HS-5 (cell line): ENCODE measurements at regions not wholly inside any gene's neighbourhood (a gene's known extent, or its start where the extent isn't known, plus 50 kb on each side); places are given as distances from the start of the nearest gene placed in this dataset.

ENCODE experiments used
- DNase-seq: peaks from one replicate; pipeline ENCODE4 v3.0.0-alpha.2; 2012; ENCODE audit warnings: low read depth

DNA sequence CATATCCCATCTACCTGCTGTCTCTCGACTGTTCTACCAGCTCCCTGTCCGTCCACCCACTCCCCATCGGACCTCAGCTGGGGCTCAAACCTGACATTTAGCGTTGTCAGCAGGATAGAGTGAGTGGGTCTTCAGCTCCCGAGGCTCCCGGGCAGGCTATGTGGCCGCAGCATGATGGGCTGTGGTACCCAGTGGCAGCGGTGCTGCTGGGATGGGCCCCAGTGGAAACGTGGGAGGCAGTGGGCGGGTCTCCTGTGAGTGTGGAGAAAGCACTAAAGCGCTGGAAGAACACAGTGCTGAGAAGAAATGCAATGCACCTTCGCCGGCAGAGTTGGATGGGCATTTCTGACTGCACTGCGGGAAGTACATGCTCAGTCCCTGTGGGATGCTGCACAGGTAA is 204.8 kb upstream of the SYT4 start:
- DNase-seq = no peak

DNA sequence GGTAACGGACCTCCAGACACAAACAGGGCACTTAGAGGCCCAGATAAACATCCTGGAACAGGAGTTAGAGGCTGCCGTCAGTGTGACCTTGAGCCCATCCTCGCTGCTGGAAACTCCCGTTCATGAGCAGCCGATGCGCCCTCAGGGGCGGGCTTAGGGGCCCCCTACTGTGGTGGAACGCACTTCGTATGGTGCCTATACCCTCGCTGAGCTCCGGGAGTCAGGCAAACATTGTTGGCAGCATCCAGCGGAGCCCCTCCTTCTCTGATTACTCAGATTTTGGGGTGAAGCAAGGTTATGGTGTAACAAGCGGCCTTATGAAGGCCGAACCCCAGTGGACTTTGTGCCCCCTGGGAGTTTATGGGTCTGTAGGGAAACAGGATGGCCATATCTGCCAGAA is 205.3 kb upstream of the SYT4 start:
- no peak for DNase-seq

DNA sequence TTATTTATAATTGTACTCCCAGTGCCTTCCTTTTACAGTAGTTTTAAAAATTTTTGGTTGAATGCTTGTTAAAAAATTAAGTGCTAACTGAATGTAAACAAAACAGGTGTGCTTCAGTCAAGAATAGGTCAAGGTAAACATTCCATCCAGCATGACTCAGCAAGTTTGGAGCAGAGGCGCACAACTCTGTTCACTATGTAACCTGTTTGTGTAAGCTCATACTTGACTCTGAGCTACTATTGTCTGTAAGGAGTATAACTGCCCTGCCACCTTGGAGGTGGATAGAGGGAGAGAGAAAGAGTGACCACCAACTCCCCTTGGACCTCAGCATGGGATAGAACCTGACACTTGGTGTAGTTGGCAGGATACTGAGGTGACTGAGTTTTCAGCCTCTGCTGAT is 207.4 kb upstream of the SYT4 start:
- no peak for DNase-seq

DNA sequence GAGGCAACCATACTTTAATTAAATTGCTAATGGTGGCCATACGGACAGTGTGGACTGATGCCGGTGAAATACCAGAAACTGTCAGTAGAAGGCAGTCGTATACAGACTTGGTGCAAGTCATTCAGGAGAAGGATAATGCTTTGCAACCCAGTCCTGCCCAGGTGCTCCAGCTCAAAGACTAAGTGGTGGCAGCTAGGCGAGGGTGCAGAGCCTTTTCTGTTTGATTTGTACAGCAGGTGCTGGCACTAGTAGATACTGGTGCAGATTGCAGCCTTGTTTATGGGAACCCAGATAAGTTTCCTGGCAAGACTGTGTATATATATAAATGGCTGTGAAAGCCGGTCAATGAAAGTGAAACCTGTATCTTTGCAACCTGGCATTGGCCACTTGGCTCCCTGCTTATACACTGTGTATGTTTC is 208.3 kb upstream of the SYT4 start:
- no peak for DNase-seq

DNA sequence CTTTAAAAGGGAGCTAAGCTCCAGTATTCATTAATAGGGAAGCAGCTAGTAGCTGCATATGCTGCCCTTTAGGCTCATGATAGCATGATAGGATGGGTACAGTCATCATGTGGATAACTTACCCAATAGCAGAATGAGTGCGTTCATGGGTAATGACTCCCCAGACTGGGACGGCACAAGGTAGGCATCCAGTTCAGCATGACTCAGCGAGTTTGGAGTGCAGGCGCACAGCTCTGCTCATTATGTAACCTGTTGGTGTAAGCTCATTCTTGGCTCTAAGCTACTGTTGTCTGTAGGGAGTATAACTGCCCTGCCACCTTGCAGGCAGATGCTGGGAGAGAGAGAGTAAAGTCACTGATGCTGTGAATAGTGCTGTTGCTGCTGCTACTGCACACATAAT is 209.2 kb upstream of the SYT4 start:
- no peak for DNase-seq

DNA sequence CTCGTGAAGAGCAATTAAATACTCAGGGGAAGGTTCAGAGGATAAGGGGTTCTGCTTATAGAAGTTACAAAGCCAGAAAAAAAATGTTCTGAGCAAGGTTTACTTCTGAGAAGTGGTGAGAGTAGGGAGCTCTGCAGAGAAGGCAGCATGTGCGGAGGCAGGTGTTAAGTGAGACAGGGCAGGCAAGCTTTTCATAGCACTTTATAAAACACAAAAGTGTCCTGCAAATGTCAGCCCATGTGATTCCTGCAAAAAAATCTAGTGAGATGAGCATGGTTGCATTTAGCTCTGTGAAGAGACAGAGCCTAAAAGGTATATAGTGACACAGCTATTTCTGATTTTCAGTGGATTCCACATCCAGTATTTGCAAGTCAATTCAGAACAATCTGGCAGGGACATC is 223.8 kb upstream of the SYT4 start:
- DNase-seq = no peak

DNA sequence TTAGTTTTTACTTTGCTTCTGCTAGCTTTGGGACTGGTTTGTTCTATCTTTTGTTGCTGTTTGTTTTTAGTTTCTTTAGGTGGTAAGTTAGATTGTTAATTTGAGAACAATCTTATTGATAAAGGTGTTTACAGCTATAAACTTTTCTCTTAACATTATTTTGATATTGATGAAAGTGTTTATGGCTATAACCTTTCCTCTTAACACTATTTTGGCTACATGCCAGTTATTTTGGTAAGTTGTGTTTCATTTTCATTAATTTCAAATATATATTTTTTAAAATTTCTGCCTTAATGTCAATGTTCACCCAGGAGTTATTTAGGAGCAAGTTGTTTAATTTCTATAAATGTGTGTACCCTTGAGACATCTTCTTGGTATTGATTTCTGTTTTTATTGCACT is 229.6 kb upstream of the SYT4 start:
- no peak for DNase-seq

DNA sequence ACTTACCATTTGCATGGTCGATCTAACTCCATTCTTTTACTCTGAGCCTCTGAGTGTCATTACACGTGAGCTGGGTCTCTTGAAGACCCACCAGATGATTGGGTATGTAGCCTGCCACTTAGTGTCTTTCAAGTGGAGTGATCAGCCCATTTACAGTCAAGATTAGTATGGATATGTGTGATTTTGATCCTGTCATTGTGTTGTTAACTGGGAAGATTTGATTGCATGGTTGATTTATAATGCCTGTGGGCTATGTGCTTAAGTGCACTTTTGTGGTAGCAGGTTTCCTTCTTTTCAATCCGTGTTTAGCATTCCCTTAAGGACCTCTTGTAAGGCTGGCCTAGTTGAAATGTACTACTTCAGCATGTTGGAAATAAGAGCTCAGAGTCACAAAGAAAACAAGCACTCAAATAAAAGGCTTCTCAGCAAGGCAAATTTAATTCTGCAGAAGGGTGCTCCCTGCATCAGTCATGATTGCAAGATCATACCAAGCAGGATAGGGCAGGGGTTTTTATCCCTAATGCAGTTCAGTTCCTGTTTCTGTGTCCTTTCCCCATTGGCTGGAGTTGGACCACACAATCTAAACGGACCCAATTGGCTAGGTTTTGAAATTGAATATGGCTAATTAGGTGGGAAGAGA is 230.7 kb upstream of the SYT4 start:
- DNase-seq = no peak

DNA sequence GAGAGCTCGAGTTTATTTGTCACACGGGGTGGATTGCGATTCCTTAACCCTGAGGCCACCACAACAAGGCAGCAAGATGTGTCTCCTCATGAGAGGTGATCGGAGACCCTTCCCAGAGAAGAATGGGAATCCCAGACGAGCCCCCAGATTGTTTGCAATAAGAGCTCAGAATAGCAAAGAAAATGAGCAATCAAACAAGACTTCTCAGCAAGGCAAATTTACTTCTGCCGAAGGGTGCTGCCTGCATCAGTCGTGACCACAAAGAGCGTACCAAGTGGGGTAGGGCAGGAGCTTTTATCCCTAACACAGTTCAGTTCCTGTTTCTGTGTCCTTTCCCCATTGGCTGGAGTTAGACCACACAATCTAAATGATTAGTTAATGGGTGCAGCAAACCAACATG is 237.5 kb upstream of the SYT4 start:
- DNase-seq = no peak

DNA sequence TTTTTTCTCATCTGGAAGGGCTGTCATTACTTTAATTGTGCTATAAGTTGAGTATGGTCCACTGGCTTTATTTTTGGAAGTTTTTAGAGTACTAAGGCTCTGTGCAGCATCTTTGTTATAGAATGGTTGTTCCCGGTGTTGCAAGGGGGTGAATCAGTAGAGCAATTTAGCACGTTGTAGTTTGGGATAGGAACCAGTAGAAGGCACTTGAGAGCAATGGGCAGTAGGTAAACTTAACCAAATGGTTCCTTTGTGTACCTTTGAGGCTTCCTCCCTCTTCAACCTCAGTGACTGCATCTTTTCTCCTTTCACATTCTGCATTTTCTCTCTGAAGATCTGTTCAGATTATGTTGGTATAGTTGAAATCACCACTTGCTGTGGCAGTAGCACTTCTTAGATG is 238.2 kb upstream of the SYT4 start:
- DNase-seq = no peak

DNA sequence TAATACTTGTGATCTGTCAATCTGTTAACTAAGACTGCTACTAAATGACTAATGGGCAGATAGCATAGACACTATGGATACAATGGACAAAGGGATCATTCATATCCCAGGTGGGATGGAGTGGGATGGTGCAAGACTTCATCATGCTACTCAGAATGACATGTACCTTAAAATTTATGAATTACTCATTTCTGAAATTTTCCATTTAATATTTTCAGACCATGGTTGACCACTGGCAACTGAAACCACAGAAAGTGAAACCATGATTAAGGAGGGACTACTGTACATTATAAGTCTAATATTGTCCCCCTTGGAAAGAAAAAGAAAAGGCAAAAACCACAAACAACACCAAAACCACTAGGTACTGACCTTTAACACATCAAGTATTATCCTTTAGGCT is 247.0 kb upstream of the SYT4 start:
- DNase-seq = no peak

DNA sequence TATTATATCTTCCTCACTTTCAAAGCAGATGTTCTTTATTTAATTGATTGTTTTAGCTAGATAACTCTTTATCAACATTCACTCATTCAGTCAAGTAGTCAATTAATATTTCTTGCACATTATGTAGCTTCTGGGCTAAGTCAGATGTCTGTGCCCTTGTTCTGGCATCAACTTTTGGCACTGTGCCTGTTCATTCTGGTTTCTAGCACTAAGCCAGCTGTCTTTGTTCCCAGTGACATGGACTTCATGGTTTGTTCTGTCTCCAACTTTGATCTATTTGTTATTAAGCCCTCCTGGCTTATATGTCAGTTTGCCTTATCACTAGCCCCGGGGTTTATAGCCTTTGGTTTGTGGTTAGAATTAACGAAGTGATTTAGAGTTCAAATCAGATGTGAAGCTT is 247.9 kb upstream of the SYT4 start:
- DNase-seq = no peak

DNA sequence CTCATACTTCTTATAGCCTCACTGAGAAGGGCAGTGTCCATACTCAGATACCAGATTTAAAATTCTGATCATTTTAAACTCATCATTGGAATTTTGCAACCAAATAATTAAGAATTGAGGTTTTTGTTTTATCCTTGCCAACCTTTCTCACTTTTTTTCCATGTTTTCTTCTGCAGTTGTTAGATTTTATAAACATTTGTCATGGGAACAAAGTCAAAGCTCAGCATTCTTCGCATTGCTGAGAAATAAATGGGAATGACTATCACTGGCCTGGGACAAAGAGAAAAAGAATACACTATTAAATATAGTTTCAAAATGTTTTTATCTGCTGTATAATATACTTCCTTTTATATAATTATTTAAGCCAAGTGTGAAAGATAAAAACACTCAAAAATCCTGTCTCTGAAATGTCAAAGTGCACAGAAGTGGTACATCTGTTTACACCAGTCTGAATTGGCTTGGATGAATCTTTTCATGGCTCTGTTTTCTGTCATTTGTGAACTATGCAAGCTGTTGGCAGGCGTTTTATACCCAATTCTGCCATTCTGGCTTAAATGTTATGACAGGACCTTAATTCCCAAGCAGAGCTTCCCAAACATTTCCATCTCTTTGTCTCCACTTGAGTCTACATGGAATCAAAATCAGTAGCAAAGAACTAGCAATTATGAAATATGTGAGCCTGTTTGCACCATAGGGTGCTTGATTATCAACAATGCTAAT is 249.3 kb upstream of the SYT4 start:
- DNase-seq = no peak

DNA sequence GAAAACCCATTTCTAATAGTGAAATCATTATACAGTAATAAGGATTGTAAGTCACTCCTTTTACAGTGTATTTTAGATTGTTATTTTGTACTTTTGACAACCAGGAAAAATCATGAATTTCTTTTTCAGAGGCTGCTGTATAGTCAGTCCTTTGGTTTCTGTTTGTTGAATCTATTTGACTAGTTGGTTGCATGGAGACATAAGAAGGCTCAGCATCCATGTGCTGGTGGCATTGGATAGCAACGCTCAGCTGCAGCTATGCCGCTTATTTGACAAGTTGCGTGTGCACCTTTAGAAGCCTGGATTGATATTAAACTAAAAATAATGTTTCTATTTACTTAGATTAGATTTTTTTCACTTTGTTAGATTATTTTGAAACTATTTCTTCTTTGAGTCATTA is 254.1 kb upstream of the SYT4 start:
- DNase-seq = no peak

DNA sequence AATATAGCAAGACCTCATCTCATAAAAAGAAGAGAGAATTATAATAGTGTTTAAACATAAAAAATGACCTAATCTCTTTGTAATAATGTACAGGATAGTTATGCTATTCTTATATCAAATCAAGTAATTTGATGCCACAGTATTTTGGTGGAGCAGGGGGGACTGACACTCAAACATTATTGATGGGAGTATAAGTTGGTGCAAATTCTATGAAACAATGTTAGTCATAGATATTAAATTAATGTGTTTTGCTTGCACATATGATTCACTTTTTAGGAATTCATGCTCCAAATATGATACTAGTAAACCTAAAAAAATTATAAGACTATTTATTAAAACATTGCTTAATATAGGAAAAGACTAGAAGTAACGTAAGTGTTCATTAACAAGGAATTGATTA is 256.1 kb upstream of the SYT4 start:
- no peak for DNase-seq

DNA sequence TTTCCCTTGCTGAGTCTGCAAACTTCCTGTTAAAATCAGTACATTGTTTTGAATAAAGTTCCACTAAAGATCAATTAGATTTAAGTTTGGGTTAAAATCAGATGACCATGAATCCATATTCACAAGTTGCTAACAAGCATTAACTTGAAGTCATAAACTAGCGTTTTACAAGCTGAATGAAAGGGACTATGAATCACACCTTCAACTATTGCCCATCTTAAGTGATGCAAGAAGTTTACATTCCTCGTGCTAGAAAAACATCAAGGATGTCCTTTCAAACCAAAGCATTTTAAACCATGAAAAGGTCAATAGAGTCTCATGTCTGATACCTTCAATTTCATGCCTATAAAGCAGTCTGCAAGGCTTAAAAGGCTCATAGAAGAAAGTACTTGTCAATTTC is 257.2 kb upstream of the SYT4 start:
- peak; percentile 24 for DNase-seq

DNA sequence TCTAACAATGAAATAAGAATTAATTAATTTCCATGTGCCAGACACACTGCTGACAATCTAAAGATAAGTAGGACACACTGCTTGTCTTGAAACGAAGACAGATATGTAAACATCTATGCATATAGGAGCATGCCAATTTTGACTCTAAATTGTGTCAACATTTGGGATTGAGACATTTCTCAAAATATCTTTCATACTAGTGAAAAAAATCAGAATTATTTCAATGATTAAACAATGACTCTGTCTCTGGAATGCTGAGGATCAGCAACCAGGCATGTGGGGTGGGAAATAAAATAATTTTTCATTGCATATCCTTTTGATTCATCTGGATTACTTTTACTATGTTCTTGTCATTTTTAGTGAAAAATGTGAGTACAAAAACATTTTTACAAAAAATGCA is 262.6 kb upstream of the SYT4 start:
- no peak for DNase-seq

DNA sequence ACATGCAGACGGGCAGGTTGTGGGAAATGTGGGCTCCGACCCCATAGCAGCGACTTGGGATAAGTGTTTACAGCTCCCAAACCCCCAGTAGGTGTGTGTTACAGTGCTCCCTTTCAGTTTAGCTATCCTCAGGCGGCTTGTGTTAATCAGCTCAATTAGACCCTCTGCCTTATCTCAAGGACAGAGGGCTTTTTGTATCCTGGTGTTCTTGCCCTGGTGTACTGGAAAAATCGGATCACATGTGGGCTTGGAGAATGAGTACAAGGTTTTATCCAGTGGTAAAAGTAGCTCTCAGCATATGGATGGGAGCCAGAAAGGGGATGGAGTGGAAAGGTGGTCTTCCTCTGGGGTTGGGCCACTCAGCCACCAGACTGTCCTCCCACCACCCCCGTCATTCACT is 264.7 kb upstream of the SYT4 start:
- no peak for DNase-seq

DNA sequence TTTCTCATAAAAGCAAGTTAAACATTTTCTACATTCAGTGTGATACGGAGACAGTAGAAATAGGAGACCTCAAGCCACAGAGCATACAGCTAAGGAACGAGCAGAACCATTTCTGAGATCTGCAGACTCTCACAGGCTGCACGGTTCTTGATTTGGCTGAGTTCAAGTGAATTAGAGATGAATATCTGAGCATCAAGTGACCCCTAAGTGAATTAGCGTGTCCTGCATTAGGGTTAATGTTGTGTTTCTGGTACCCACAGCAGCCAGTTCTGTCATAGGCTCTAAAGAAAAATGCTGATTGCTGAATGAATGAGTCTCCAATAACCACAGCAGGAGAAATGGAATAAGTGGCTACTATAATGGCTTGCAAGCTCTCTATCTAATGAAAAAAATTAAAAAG is 265.9 kb upstream of the SYT4 start:
- DNase-seq = no peak

DNA sequence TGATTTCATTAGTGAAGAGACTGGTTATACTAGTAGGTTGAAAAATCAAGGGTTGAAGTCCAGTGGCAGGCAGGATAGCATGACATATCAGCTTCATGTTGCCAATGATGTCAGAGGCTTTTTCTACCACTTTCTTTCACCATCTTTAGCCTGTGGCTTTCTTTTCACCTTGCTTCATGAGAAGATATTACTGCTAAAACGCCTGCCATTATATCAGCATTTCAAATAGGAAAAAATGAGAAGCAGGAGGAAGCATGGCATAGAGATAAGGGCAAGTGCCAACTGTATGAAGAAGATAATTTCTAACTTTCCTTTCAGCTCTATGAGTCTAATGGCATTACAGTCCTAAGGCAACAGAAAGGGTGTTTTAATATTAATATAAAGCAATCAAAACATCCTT is 270.2 kb upstream of the SYT4 start:
- DNase-seq = no peak

DNA sequence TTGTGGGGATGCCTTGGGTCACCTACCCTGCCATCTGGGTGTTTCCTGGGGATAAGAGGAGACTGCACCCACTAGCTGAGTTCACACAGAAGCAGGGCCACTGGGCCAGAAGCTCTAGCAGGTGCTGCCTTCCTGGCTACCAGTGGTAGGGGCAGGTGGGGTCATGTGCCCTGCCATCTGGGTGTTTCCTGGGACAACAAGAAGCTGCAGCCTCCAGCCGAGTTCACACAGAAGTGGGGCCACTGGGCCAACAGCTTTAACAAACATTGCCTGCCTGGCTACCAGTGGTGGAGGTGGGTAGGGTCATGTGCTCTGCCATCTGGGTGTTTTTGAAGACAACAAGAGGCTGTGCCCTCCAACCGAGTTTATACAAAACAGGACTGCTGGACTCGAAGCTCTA is 282.2 kb upstream of the SYT4 start:
- DNase-seq = no peak

DNA sequence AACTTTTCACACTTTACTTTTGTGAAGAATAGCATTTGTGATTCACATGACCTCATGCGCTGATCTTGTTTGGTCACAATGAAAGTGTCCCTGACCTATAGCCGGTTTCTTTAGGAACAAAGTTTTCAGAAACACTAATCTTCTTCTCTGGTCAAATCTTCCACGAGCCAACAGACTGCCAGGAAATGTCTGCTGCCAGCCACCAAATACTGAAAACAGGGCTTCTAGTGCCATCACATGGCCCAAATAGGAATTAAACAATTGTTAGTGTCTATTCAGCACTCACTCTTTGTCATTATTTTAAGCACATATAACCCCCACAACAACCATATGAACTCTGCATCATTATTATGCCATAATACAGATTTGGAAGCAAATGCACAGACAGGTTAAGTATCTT is 286.5 kb upstream of the SYT4 start:
- no peak for DNase-seq

DNA sequence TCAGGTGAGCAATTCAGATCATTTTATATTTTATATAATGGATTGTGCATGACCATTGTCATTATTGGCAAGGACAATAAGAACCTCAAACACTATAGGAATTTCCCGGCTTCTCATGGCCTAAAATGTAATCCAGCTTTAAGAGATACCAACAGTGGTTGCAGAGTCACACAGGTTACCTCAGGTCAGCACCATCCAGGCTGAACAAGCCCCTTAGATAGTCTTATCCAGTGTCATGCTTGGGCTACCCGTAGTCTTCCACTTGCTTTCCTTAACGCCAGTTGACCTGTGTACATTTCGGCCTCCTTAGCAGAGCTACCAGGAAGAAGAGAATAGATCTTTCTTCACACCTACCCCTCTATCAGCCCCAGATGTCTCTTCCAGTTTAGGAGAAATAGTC is 293.3 kb upstream of the SYT4 start:
- no peak for DNase-seq

DNA sequence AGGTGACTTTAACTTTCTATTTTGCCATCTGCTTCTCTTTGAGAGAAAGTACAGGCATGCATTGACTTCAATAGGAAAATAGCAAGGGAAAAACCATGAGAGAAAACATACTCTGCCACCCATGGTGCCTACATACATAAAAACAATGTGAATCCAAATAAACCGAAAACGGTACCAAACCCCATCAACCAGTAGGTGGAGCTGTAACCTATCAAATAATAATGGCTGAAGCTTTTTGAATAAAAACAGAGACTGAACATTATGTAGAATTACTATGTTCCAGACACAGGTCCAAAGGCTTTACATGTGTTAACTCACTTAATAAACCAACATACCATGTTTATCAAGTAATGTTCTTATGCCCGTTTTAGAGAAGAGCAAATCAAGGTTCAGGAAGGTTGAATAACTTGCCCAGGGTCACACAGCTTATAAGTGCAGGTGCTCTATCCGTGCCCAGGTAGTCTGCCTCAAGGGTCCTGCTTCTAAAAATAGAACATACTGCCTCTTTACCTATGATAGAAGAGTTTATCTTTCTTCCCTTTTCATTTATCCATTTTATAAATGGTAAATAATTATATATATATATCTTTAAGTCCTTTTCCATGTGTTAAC is 293.9 kb upstream of the SYT4 start:
- no peak for DNase-seq
